ENCODE measurements at regions not wholly inside any gene's neighbourhood (a gene's known extent, or its start where the extent isn't known, plus 50 kb on each side); places are given as distances from the start of the nearest gene placed in this dataset.

- Histone ChIP-seq H3K9me3 (no peaks in the 10 kb centered on the region), H3K27ac (no peak overlapping the region), H3K4me3 (no peak overlapping the region), H3K4me1 (no peaks in the 10 kb centered on the region), H3K4me2 (no peak overlapping the region)
- no peak for DNase-seq (ENCODE audit: low read depth in 1 of 2, low spot score in 1 of 2)
- ChIA-PET POLR2A (no interaction called here), CTCF (no interaction called here)
- FAIRE-seq, result no peak
- ATAC-seq, result no peak
- TF ChIP-seq CHD2 (IDR thresholded peaks at IDR 0.05; ENCODE audit: low read length, partially characterized antibody) (no peak), NFE2L2 (conservative IDR thresholded peaks at IDR 0.05; ENCODE audit: low read length) (no peak), BHLHE40 (IDR thresholded peaks at IDR 0.05; ENCODE audit: low read depth, low read length) (no peak), USF2 (IDR thresholded peaks at IDR 0.05) (no peak), ESRRA (IDR thresholded peaks at IDR 0.05; ENCODE audit: borderline replicate concordance, low read length) (no peak)
These were observed 177.8 kb upstream of the PCSK5 start for GRCh38 chr9:75712700-75713099.

GRCh38 chr9:75713335-75713734, 177.1 kb upstream of the PCSK5 start:
- ATAC-seq (no peak), DNase-seq (ENCODE audit: low read depth in 1 of 2, low spot score in 1 of 2) (no peak), FAIRE-seq (no peak)
- TF ChIP-seq CEBPB (IDR thresholded peaks at IDR 0.05) (no peak), EHF (CRISPR knock-in tag; IDR thresholded peaks at IDR 0.05) (no peak), BCL3 (IDR thresholded peaks at IDR 0.05) (no peak)
- no peaks in the 10 kb centered on the region for H3K9me3 ChIP-seq
- H3K27ac ChIP-seq, result no peak overlapping the region
- ChIA-PET CTCF (no interaction called here), POLR2A (no interaction called here)
- H3K4me3 ChIP-seq, result no peak overlapping the region
- H3K4me2 ChIP-seq, result no peak overlapping the region
- no peaks in the 10 kb centered on the region for H3K4me1 ChIP-seq
- WGBS (ENCODE audit: missing lambda C conversion rate), result 24% methylated on average over 4 of the region's 4 CpGs

- 8% methylated on average over 3 of the region's 3 CpGs for WGBS (ENCODE audit: missing lambda C conversion rate)
These were observed 175.1 kb upstream of the PCSK5 start for GRCh38 chr9:75715360-75715759.

GRCh38 chr9:75718677-75719076, 171.8 kb upstream of the PCSK5 start:
- H3K9me3 ChIP-seq, result no peaks in the 10 kb centered on the region
- FAIRE-seq (no peak), DNase-seq (ENCODE audit: low read depth in 1 of 2, low spot score in 1 of 2) (no peak), ATAC-seq (no peak)
- no peak overlapping the region for H3K4me2 ChIP-seq
- TF ChIP-seq MYC (IDR thresholded peaks at IDR 0.05; ENCODE audit: borderline replicate concordance, low read length), result no peak
- TF ChIP-seq ZFP36 (IDR thresholded peaks at IDR 0.05; ENCODE audit: borderline replicate concordance, partially characterized antibody), result no peak
- TF ChIP-seq KDM5A (IDR thresholded peaks at IDR 0.05), result no peak
- no peak for TF ChIP-seq FOXS1 (CRISPR knock-in tag; IDR thresholded peaks at IDR 0.05)
- TF ChIP-seq RNF2 (IDR thresholded peaks at IDR 0.05; ENCODE audit: borderline replicate concordance, low read depth), result no peak
- TF ChIP-seq RCOR1 (IDR thresholded peaks at IDR 0.05; ENCODE audit: low read depth, low read length), result no peak
- no peak overlapping the region for H3K4me3 ChIP-seq
- ChIA-PET POLR2A (no interaction called here), CTCF (no interaction called here)
- 1% methylated on average over 2 of the region's 2 CpGs for WGBS (ENCODE audit: missing lambda C conversion rate)
- H3K27ac ChIP-seq, result no peak overlapping the region
- H3K4me1 ChIP-seq, result no peaks in the 10 kb centered on the region

More at GRCh38 chr9:75715360-75715759, 175.1 kb upstream of the PCSK5 start:
- FAIRE-seq (no peak), DNase-seq (ENCODE audit: low read depth in 1 of 2, low spot score in 1 of 2) (no peak), ATAC-seq (no peak)
- CTCF ChIA-PET, result interaction anchor here (0.8 kb wide), 1 partner anchor 449 kb away, joined by 3 read pairs; no protein-coding TSS in a partner anchor
- Histone ChIP-seq H3K4me1 (no peaks in the 10 kb centered on the region), H3K4me2 (no peak overlapping the region), H3K9me3 (no peaks in the 10 kb centered on the region), H3K4me3 (no peak overlapping the region), H3K27ac (no peak overlapping the region)
- POLR2A ChIA-PET, result no interaction called here
- TF ChIP-seq MAZ (IDR thresholded peaks at IDR 0.05; ENCODE audit: borderline replicate concordance, low read depth, low read length), result no peak
- no peak for TF ChIP-seq CBX8 (IDR thresholded peaks at IDR 0.05)
- no peak for TF ChIP-seq FOSL2 (IDR thresholded peaks at IDR 0.05)
- TF ChIP-seq FOSL2 (CRISPR knock-in tag; IDR thresholded peaks at IDR 0.05), result no peak
- no peak for TF ChIP-seq HOXB13 (CRISPR knock-in tag; IDR thresholded peaks at IDR 0.05; ENCODE audit: low read depth)
- no peak for TF ChIP-seq FOXS1 (CRISPR knock-in tag; IDR thresholded peaks at IDR 0.05)
- TF ChIP-seq ELK1 (IDR thresholded peaks at IDR 0.05; ENCODE audit: low read depth, low read length), result no peak
- TF ChIP-seq NR3C1 (IDR thresholded peaks at IDR 0.05), result no peak
- TF ChIP-seq MAX (IDR thresholded peaks at IDR 0.05), result no peak
- TF ChIP-seq GATA3 (IDR thresholded peaks at IDR 0.05; ENCODE audit: borderline replicate concordance), result no peak
- no peak for TF ChIP-seq RFX5 (IDR thresholded peaks at IDR 0.05)
